OCI-LY1 (cell line): ENCODE measurements at regions not wholly inside any gene's neighbourhood (a gene's known extent, or its start where the extent isn't known, plus 50 kb on each side); places are given as distances from the start of the nearest gene placed in this dataset.

ENCODE experiments used
- EZH2 ChIP-seq: fragments of 200-600 bp; sonication (generic), shearing (Covaris generic); IDR thresholded peaks from 2 replicates; pipeline ENCODE4 v1.8.0; 2017; ENCODE audit warnings: borderline replicate concordance, mixed run types, mild to moderate bottlenecking, antibody characterized with exemption, low read length, moderate library complexity, mixed read lengths
- TF ChIP-seq, protein P1 (sequence below): fragments of 200-600 bp; sonication (generic), shearing (Covaris generic); IDR thresholded peaks from 2 replicates; pipeline ENCODE4 v1.5.1; 2017; ENCODE audit warnings: mild to moderate bottlenecking, antibody characterized with exemption, low read length, moderate library complexity, mixed read lengths

DNA sequence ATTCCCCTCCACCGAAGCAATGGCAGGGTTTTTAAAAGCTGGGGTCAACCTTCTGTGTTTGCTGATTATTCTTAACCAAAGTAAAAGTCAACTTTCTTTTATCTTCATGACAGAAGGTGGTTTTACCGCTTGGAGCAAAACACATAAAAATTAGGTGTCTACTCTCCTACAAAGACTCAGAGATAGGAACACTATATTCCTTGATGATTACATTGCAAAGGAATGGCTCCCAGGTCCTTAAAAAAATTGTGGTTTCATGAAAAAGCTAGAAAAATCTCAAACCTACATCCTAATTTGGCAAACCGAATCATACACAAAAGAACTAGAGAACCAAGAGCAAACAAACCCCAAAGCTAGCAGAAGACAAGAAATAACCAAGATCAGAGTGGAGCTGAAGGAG lies 760.4 kb upstream of the PCDH20 start:
- TF ChIP-seq, protein P1, sequence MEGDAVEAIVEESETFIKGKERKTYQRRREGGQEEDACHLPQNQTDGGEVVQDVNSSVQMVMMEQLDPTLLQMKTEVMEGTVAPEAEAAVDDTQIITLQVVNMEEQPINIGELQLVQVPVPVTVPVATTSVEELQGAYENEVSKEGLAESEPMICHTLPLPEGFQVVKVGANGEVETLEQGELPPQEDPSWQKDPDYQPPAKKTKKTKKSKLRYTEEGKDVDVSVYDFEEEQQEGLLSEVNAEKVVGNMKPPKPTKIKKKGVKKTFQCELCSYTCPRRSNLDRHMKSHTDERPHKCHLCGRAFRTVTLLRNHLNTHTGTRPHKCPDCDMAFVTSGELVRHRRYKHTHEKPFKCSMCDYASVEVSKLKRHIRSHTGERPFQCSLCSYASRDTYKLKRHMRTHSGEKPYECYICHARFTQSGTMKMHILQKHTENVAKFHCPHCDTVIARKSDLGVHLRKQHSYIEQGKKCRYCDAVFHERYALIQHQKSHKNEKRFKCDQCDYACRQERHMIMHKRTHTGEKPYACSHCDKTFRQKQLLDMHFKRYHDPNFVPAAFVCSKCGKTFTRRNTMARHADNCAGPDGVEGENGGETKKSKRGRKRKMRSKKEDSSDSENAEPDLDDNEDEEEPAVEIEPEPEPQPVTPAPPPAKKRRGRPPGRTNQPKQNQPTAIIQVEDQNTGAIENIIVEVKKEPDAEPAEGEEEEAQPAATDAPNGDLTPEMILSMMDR, result no peak
- no peak for TF ChIP-seq EZH2
